Endothelial cell of hepatic sinusoid (primary cell): ENCODE measurements at regions not wholly inside any gene's neighbourhood (a gene's known extent, or its start where the extent isn't known, plus 50 kb on each side); places are given as distances from the start of the nearest gene placed in this dataset.

ENCODE experiments used
- in situ Hi-C: cut with HindIII; loops from 2 replicates; pipeline ENCODE4 v1.10.0; 2017; ENCODE audit warnings: low sequenced_read_pairs

GRCh38 chr3:5426094-5426883 lies 238.8 kb downstream of the EDEM1 start:
- in situ Hi-C loops, result no loop called here

GRCh38 chr3:5427021-5427420 lies 239.5 kb downstream of the EDEM1 start:
- in situ Hi-C loops, result no loop called here

- in situ Hi-C loops, result no loop called here
Observed at GRCh38 chr3:5427938-5428337, 240.4 kb downstream of the EDEM1 start.

- in situ Hi-C loops, result no loop called here
Observed at GRCh38 chr3:5428607-5429516, 241.4 kb downstream of the EDEM1 start.

- in situ Hi-C loops, result no loop called here
Observed at GRCh38 chr3:5429517-5429890, 242.0 kb downstream of the EDEM1 start.

GRCh38 chr3:5430701-5431100 lies 243.2 kb downstream of the EDEM1 start:
- in situ Hi-C loops, result no loop called here

- in situ Hi-C loops, result no loop called here
Observed at GRCh38 chr3:5431146-5431545, 243.6 kb downstream of the EDEM1 start.

GRCh38 chr3:5431811-5432378 lies 244.4 kb downstream of the EDEM1 start:
- in situ Hi-C loops, result no loop called here

GRCh38 chr3:5437296-5437782 lies 249.8 kb downstream of the EDEM1 start:
- in situ Hi-C loops, result no loop called here

GRCh38 chr3:5437783-5438323 lies 250.3 kb downstream of the EDEM1 start:
- in situ Hi-C loops, result no loop called here

- in situ Hi-C loops, result no loop called here
Observed at GRCh38 chr3:5441401-5441800, 253.9 kb downstream of the EDEM1 start.

- in situ Hi-C loops, result no loop called here
Observed at GRCh38 chr3:5442106-5442785, 254.7 kb downstream of the EDEM1 start.

- in situ Hi-C loops, result no loop called here
Observed at GRCh38 chr3:5442786-5443138, 255.3 kb downstream of the EDEM1 start.

GRCh38 chr3:5444253-5444652 lies 256.7 kb downstream of the EDEM1 start:
- in situ Hi-C loops, result no loop called here

- in situ Hi-C loops, result no loop called here
Observed at GRCh38 chr3:5445676-5446201, 258.2 kb downstream of the EDEM1 start.

- in situ Hi-C loops, result no loop called here
Observed at GRCh38 chr3:5448246-5448645, 260.7 kb downstream of the EDEM1 start.

GRCh38 chr3:5448816-5449215 lies 261.3 kb downstream of the EDEM1 start:
- in situ Hi-C loops, result no loop called here

GRCh38 chr3:5456199-5456598 lies 268.7 kb downstream of the EDEM1 start:
- in situ Hi-C loops, result no loop called here

- in situ Hi-C loops, result no loop called here
Observed at GRCh38 chr3:5458526-5458925, 271.0 kb downstream of the EDEM1 start.

- in situ Hi-C loops, result no loop called here
Observed at GRCh38 chr3:5462086-5462485, 274.6 kb downstream of the EDEM1 start.

- in situ Hi-C loops, result no loop called here
Observed at GRCh38 chr3:5463991-5464390, 276.5 kb downstream of the EDEM1 start.
